ENCODE measurements at regions not wholly inside any gene's neighbourhood (a gene's known extent, or its start where the extent isn't known, plus 50 kb on each side); places are given as distances from the start of the nearest gene placed in this dataset.
A peak's percentile ranks its signal among the peaks of the same experiment; 100 is the strongest.

DNA sequence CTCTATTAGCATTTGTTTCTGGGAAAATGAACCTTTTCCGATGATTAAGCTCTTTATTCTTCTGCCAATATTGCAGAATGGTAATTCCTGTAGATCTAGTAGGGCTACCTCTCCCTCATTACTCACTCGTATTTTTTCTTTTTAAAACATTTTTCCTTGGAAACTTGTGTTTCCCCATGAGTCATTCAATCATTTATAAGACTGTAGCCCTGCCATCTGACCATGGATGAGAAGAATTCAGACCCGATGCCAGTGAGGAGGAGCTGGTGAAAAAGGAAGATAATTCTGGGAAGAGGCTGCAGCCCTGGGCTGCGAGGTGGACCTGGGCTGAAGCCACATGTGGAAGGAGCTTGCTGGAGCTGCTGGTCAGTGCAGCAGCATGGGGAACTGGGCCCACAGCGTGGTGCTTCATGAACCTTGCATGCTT, 242.8 kb downstream of the KLF6 start:
- H3K36me3 ChIP-seq (ENCODE audit: control insufficient read depth in 2 of 2, extremely low read depth in 1 of 2, insufficient read depth in 2 of 2, low read length in 2 of 2) = no peaks in the 10 kb centered on the region
- peaks cover 25% of the 10 kb centered on the region for H3K4me1 ChIP-seq (ENCODE audit: control insufficient read depth, extremely low read depth, insufficient read depth, low read length)
- dilution Hi-C loops (cut with MboI; ENCODE audit: extremely low pct_ligation_motif_present, low sequenced_read_pairs) (no loop called here), intact Hi-C loops (cut with micrococcal nuclease) (no loop called here)
- H3K79me2 ChIP-seq (ENCODE audit: control insufficient read depth, insufficient read depth, low read length) = no peaks in the 10 kb centered on the region
- no TSS peak for BruUV-seq (replicated peaks)
- no peak overlapping the region for H3K9ac ChIP-seq (replicated peaks; ENCODE audit: extremely low read depth, insufficient read depth, low read length)
- H4K20me1 ChIP-seq (replicated peaks; ENCODE audit: control insufficient read depth, extremely low read depth, insufficient read depth, low read length) = no peaks in the 10 kb centered on the region
- no peak overlapping the region for H3K4me3 ChIP-seq (replicated peaks in 1 of 3; ENCODE audit: insufficient read depth in 1 of 3, low read depth in 1 of 3, low read length in 3 of 3)
- H3K27ac ChIP-seq (ENCODE audit: insufficient read depth, low read depth, low read length) = no peak overlapping the region
- H3K27me3 ChIP-seq (ENCODE audit: control insufficient read depth in 2 of 2, insufficient read depth in 2 of 2, low read length in 2 of 2) = no peaks in the 10 kb centered on the region
- TF ChIP-seq JUN (IDR thresholded peaks at IDR 0.05; ENCODE audit: borderline replicate concordance, insufficient read depth, insufficient read length, low read depth) (no peak), FOS (IDR thresholded peaks at IDR 0.05; ENCODE audit: borderline replicate concordance, insufficient read depth, low read length) (peak; percentile 69)
- H3K9me1 ChIP-seq (replicated peaks; ENCODE audit: control insufficient read depth, extremely low read depth, insufficient read depth, low read length) = no peaks in the 10 kb centered on the region
- CTCF ChIA-PET = interaction anchor here (1.2 to 2.1 kb wide), 2 partner anchors 14 to 345 kb away, joined by 4 to 5 read pairs; no protein-coding TSS in a partner anchor
- no peak overlapping the region for H2AFZ ChIP-seq (ENCODE audit: low read depth, low read length)
- H3K9me3 ChIP-seq (replicated peaks; ENCODE audit: control insufficient read depth, insufficient read depth, low read length) = no peaks in the 10 kb centered on the region
- H3K4me2 ChIP-seq (ENCODE audit: insufficient read depth, low read length) = no peak overlapping the region
- FAIRE-seq = peak; percentile 58
- POLR2A ChIA-PET = no interaction called here
- DNase-seq (ENCODE audit: low read depth, low spot score) = peak; percentile 76

DNA sequence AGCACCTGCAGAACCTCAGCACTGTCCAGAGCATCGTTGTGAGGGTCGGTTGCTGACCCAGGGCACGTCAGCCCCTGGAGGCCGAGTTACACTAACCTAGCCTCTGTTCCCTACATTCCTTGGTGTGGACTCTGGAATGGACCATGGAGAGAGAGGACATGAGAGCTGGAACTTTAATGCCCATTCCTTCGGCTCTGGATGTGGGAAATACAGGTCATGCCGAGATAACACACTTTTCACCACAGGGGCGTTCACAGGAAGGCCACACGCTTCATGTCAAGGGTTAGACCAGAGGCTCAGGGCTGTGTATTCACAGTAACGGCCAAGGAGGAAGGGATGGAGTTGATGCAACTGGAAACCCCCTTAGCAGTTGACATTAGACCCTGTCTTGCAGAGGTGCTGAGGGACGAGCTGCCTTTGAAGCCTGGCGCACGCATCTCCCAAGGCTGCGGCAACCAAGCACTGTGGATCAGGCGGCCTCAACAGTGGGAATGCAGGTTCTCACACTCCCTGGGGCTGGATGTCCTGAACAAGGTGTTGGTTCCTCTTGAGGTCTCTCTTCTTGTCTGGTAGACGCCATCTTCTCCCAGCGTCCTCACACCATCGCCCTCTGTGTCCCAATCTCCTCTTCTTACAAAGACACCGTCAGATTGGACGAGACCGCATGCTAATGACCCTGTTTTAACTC, 245.2 kb downstream of the KLF6 start:
- no TSS peak for BruUV-seq (replicated peaks)
- Histone ChIP-seq H3K9me3 (replicated peaks; ENCODE audit: control insufficient read depth, insufficient read depth, low read length) (no peaks in the 10 kb centered on the region), H3K4me2 (ENCODE audit: insufficient read depth, low read length) (no peak overlapping the region), H2AFZ (ENCODE audit: low read depth, low read length) (no peak overlapping the region), H3K36me3 (ENCODE audit: control insufficient read depth in 2 of 2, extremely low read depth in 1 of 2, insufficient read depth in 2 of 2, low read length in 2 of 2) (no peaks in the 10 kb centered on the region), H3K79me2 (ENCODE audit: control insufficient read depth, insufficient read depth, low read length) (no peaks in the 10 kb centered on the region), H3K4me3 (replicated peaks in 1 of 3; ENCODE audit: insufficient read depth in 1 of 3, low read depth in 1 of 3, low read length in 3 of 3) (no peak overlapping the region), H3K9ac (replicated peaks; ENCODE audit: extremely low read depth, insufficient read depth, low read length) (no peak overlapping the region), H3K9me1 (replicated peaks; ENCODE audit: control insufficient read depth, extremely low read depth, insufficient read depth, low read length) (no peaks in the 10 kb centered on the region), H3K27me3 (ENCODE audit: control insufficient read depth in 2 of 2, insufficient read depth in 2 of 2, low read length in 2 of 2) (no peaks in the 10 kb centered on the region), H4K20me1 (replicated peaks; ENCODE audit: control insufficient read depth, extremely low read depth, insufficient read depth, low read length) (no peaks in the 10 kb centered on the region), H3K27ac (ENCODE audit: insufficient read depth, low read depth, low read length) (peak overlapping the region; percentile 87), H3K4me1 (ENCODE audit: control insufficient read depth, extremely low read depth, insufficient read depth, low read length) (peaks cover 25% of the 10 kb centered on the region)
- FAIRE-seq = no peak
- ChIA-PET POLR2A (interaction anchor here (0.9 kb wide), 1 partner anchor 245 kb away, joined by 4 read pairs; the partner anchor contains the start of gene KLF6), CTCF (interaction anchor here (1.0 to 1.4 kb wide), 2 partner anchors 14 to 72 kb away, joined by 3 to 5 read pairs; no protein-coding TSS in a partner anchor)
- intact Hi-C loops (cut with micrococcal nuclease) (loop anchor here (1.0 to 5.0 kb wide), 3 partner anchors 58 to 298 kb away; no protein-coding TSS in a partner anchor), dilution Hi-C loops (cut with MboI; ENCODE audit: extremely low pct_ligation_motif_present, low sequenced_read_pairs) (no loop called here)
- DNase-seq (ENCODE audit: low read depth, low spot score) = no peak
- TF ChIP-seq MYC (IDR thresholded peaks at IDR 0.05; ENCODE audit: low read depth, low read length) (no peak), JUN (IDR thresholded peaks at IDR 0.05; ENCODE audit: borderline replicate concordance, insufficient read depth, insufficient read length, low read depth) (no peak), FOS (IDR thresholded peaks at IDR 0.05; ENCODE audit: borderline replicate concordance, insufficient read depth, low read length) (no peak), EZH2 (IDR thresholded peaks at IDR 0.05; ENCODE audit: borderline replicate concordance, low read depth, low read length, severe bottlenecking) (no peak), POLR2A (IDR thresholded peaks at IDR 0.05; ENCODE audit: low read depth, low read length) (no peak), POLR2AphosphoS5 (IDR thresholded peaks at IDR 0.05; ENCODE audit: insufficient read depth, low read depth, low read length) (no peak), GATA2 (IDR thresholded peaks at IDR 0.05; ENCODE audit: insufficient read depth, insufficient read length, low read depth, low read length) (no peak)
- TF ChIP-seq, protein P1, sequence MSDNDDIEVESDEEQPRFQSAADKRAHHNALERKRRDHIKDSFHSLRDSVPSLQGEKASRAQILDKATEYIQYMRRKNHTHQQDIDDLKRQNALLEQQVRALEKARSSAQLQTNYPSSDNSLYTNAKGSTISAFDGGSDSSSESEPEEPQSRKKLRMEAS (IDR thresholded peaks at IDR 0.05; ENCODE audit: insufficient read depth, insufficient read length) = no peak
